HT1080 (cell line): ENCODE measurements at regions not wholly inside any gene's neighbourhood (a gene's known extent, or its start where the extent isn't known, plus 50 kb on each side); places are given as distances from the start of the nearest gene placed in this dataset.
"Not testable (repeated sequence)": the region's sequence is repeated elsewhere in the genome, so short reads cannot be mapped to it uniquely, and the experiment has no call there.

Source experiments
- DNase-seq: peaks from one replicate; pipeline ENCODE4 v3.0.0-alpha.2; 2015; ENCODE audit warnings: low read depth

DNA sequence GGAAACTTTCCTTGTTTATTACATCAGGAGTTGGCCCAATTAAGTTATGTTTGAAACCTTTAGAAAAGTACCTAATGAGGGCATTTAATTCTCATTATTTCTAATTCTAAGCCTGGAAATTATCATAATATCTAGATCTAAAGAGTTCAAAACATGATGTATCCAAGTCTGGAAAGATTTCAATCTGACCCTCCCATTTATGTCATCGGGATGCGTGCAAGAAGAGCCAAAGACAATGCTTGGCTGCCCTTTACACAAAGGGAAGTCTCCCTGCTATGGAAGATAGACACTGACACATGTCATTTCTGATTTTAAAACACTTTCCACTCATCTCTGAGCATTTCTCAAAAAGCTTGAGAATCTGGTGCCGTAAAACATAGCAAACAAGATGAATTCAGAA is 222.4 kb downstream of the ANTXR2 start:
- no peak for DNase-seq

DNA sequence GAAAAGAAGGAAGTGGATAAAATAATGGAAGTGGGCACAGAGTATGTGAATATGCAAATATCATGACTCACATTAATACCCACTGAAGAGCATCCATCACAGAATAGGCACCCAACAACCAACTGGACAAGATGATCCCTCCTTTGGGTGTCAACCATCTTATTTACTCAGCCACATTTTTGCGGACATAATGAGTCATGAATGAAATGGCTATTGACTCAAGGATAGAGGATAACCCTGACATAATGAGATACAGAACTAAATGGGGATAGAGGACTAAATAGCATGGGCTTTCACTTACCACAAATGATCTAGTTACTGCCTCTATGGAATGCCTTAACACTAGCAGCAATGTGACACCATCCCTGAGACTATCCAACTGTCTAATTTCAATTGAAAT is 224.7 kb downstream of the ANTXR2 start:
- DNase-seq: peak; percentile 36

DNA sequence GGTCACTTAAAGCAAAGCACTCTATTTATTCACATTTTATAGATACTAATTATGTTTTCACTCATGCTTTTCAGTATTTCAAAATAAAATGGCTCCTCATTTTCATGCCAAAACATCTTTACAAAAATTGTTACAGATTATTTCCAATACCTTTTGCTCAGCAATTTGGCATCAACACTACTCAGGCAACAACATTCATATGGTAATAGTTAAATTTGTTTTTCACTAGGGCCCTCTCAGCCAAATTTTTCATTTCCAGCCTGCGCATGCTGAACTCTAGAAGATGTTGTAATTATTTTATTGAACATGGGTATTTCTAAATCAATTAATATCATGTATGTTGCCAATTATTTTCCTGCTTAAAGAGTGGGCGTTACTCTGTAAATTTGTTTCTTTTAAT is 225.6 kb downstream of the ANTXR2 start:
- no peak for DNase-seq

DNA sequence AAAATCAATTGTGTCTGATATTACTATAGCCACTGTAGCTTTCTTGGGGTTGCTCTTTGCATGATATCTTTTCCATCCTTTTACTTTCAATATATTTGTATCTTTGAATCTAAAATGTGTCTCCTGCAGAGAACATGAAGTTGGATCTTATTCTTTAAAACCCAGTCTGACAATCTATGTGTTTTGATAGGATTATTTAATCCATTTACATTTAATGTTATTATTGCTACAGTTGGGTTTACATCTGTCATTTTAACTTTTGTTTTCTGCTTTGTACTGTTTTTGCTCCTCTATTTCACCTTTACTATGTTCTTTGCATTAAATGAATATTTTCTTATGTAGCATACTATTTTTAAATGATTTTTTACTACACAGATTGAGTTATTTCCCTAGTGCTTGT is 230.9 kb downstream of the ANTXR2 start:
- no peak for DNase-seq

DNA sequence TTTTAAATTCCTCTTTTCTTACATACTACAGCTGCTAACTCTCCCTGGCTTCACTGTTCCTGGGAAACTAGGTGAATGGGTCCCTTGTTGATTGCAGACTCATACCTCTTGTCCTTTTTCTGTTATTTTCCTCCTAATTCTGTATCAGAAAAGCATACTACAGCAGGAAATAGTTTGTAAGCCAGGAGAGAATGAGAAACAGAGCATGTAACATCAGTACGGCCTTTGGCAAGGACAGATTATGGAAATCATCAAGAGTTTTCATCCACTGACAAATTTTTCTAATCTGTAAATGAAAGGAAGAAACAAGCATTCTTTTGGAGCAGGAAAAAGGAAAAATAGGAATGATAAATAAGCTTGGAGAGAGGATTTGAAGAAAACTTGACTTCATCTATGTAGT is 239.2 kb downstream of the ANTXR2 start:
- no peak for DNase-seq

DNA sequence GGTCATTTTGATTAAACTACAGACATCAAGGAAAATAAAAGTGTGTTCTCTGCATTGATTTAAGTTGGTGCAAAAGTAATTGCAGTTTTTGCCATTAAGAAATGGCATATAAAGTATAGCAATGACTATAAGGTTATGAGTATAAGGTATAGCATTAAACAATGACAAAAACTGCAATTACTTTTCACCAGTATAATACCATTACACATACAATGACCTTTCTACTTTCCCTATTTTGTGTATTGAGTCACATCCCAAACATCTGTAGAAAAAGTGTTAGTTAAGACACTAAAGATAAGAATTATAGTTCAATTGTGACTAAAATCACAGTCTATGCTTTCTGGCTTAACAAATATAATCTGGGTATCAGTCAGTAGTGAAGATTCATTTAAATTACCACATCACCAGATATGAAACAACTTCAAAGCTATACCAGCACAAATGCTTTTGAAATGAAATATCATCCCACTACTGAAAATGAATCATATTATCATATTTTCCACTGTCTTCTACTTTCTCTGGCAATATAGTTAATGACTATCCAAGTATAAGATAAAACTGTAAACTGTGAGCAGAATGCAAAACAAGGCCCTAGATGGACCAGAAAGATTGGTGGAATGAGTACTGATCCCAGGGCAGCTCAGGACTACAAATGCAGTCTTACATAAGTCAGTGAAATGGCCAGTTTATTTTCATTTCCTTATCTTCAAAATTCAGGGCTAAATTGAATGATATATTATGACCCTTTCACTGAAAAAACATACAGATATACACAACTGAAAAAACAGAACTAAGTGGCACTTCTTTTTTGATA is 241.1 kb downstream of the ANTXR2 start:
- DNase-seq: no peak

DNA sequence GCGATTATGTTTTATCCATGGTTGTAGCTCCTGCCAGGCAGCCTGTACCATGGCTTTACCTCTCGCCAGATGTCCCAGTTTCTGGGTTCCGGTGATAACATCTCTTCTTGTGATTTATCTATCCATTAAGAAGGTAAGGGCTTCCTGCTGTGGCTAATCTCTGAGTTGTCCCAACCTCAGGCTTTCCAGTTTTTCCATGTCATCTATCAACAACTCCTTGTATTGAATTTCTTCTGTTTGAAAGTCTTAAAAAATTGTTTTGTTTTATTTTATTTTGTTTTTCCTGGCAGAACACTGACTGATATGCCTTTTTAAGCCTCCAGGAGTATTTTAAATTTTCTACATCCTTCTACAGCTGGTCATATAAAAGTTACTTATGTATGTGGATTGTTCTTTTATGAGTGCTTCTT is 241.9 kb downstream of the ANTXR2 start:
- no peak for DNase-seq

DNA sequence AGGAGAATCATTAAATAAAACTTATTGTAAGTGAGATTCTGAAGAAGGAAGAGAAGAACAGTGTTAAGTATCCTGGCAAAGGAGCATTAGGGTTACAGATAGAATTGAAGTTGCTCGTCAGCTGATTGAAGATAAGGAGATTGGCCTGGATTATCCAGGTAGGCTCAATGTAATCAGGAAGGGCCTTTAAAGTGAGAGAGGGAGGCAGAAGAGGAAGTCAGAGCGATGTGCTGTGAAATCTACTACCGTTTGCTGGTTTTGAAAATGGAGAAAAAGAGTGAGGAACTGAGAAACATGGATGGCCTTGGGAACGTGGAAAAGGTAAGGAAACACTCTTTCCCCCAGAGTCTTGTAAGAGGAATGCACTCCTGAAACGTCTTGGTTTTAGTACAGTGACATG is 245.7 kb downstream of the ANTXR2 start:
- no peak for DNase-seq

DNA sequence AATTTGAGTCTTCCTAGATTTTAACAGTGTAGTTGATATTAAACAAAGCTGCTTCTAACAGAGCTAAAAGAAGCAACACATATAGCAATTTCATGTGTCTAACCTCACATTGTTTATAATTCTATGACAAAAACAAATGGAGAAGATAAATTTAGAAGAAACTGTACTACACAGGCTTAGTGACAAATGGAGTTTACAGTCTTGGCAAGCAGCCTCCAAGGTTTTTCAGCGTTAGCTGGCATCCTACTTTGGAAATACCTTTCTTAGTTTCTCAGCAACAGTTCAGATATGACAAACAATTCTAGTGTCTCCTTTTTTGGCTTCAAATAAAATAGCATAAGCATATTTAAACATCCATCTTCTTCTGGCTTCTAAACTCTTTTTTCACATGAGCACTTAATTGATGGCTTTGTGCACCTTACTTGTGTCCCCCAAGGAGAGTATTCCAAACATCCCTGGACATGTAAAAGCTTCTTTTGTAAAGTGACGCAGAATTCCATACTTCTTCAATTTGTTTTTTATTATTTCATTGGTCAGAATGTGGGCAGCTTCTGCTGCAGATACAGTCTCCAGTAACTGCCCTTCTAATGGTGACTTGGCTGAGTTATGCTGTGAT is 249.8 kb downstream of the ANTXR2 start:
- peak; percentile 7 for DNase-seq

DNA sequence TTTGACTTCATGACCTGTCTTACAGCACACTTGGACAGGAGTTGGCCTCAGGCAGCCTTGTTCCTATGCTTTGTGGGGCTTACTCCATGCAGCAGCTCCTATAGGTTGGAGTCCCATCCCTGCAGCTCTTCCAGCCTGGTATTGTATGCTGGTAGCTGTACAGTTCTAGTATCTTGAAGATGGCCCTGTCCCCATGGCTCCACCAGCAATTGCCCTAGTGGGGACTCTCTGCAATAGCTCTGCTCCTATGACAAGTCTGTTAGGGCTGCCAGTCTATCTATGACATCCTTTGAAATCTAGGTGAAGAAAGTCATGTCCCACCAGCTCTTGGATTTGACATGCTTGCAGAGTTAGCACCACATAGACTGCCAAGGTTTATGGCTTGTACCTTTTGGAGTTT is 252.6 kb downstream of the ANTXR2 start:
- DNase-seq: no peak

DNA sequence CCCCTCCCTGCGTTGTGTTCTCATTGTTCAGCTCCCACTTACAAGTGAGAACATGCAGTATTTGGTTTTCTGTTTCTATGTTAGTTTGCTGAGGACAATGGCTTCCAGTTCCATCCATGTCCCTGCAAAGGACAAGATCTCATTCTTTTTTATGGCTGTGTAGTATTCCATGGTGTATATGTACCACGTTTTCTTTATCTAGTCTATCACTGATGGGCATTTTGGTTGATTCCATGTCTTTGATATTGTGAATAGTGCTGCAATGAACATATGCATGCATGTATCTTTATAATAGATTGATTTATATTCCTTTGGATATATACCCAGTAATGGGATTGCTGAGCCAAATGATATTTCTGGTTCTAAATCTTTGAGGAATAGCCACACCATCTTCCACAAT is 265.1 kb downstream of the ANTXR2 start:
- not testable (repeated sequence) for DNase-seq

DNA sequence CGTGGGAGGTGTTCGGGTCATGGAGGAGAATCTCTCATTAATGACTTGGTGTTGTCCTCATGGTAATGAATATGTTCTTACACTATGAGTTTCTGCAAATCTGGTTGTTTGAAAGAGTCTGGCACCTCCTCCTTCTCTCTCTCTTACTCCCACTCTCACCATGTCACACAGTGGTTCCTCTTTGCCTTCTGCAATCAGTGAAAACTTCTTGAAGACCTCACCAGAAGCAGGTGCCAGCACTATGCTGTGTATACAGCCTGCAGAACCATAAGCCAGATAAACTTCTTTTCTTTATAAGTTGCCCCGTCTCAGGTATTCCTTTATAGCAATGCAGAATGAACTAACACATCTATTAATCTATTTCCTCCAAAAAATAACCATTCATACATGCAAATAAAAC is 275.0 kb downstream of the ANTXR2 start:
- no peak for DNase-seq

DNA sequence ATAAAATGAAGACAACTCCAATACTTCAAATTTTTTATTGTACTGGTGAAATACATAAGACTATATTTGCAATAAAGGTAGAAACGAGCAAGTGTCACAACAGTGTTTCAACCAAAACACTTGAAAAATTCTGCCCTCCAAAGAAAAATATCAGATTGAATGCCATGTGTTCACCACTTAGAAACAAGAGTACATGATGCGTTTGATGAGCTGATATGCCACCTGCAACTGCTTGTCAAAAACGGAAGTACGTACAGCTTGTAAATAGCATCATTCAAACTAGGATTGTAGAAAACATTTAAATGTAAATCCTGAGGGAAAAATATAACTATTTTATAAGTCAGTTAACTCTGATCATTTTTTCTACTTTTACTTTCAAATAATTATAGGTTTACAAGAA is 276.1 kb downstream of the ANTXR2 start:
- DNase-seq: no peak

DNA sequence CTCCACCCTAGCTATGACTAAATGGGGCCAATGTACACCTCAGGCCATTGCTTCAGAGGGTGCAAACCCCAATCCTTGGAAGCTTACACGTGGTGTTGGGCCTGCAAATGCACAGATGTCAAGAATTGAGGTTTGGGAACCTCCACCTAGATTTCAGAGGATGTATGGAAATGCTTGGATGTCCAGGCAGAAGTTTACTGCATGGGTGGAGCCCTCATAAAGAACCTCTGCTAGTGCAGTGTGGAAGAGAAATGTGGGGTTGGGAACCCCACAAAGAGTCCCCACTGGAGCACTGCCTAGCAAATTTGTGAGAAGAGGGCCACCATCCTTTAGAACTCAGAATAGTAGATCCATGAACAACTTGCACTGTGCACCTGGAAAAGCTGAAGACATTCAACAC is 284.1 kb downstream of the ANTXR2 start:
- no peak for DNase-seq

DNA sequence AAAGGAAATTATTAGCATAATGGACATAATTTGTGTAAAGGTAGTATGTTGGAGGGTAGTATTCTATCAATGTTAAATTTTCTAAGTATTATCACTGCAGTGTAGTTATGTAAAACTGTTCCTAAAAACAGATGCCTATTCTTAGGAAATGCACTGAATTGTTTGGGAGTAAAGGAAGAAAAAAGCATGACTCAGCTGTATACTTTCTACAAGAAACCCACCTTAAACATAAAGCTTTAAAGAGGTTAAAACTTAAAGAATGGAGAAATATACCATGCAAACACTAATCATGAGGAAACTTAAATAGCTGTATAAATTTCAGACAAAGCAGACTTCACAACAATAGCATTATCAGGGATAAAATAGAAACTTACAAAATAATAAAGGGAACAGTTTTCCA is 292.9 kb downstream of the ANTXR2 start:
- no peak for DNase-seq

DNA sequence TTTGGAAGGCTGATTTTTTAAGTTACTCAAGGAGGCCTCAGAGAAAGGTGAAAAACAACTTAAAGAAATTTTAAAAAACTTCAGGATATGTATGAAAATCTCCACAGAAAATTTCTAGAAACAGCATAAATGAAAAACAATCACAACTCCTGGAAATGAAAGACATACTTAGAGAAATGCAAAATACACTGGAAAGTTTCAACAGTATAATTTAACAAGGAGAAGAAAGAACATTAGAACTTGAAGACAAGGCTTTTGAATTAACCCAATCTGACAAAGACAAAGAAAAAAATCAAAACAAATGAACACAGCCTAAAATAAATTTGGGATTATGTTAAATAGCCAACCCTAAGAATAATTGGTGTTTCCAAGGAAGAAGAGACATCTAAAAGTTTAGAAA is 300.5 kb downstream of the ANTXR2 start:
- no peak for DNase-seq

DNA sequence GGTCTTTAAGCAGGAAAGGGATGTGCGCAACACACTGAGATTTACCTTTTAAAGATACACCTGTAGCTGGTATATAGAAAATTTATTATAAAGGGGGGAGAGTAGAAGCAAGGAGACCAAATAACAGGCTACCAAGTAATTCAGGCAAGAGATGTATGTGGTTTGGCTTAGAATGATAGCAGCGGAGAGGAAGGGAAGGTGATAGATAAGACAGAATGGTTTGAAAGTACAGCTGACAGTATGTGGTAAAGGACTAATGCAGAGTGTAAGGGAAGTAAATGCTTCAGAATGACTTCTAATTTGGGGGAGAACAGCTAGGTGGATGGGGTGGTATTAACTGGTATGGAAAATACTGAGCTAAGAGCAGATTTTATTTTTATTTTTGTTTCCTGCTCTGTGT is 308.9 kb downstream of the ANTXR2 start:
- DNase-seq: no peak

DNA sequence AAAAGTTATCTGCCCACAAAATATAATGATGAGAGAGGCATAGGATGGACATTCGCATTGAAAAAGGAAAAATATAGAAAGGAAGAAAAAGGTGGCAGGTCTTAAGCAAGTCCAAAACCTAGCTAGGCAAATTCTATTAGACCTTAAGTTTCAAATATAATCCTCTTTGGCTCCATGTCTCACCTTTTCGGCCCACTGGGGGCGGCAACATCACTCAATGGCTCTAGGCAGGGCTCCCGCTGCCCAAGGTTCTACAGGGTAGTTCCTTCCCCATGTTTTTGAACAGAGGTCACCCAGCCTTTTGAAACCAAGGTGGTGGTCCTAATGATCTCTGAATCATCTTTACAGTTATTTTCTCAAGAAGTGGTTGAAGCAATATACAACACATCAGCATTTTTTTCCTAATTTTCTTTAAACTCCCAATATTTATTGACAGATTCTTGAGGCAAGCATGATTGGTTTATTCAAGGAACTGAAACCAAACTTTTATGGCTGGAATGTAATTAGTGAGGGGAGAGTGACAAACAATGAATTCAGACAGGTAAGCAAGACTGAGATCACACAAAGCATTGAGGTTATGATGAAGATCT is 309.4 kb downstream of the ANTXR2 start:
- no peak for DNase-seq

DNA sequence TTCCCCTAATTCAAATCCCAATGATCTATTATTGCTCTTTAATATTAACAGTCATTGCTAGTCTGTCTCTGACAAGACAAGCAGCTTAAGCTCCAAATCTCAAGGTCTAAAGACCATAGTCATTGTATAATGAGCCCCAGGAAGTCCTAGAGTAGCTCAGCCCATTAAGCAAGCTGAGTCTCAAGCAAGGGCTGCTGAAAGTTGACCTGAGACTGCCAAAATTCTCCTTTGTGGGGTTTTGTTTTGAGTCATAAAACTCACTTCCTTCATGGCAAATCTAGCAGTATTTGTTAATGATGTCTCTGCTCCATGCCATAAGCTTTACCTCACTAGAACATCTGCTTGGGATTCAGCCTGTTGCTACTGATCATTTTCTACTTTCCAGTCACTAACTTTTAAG is 313.2 kb downstream of the ANTXR2 start:
- peak; percentile 16 for DNase-seq

DNA sequence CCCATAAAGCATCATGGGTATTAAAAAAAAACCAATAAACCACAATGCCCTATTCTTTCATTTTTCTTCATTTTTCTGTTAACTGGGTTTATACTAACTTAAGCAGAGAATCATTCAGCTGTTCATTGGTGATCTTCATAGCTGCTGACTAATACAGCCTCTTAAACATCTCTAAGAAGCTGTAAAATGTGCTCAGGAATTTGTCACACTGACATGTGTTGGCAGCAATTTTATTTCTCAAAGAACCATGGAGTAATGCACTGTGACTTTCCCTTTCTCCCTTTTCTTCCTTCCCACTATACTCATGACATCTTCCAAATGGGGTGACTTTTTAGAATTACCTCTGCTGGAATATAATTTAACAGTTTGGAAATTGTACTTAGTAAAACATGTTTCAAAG is 315.4 kb downstream of the ANTXR2 start:
- DNase-seq: no peak

DNA sequence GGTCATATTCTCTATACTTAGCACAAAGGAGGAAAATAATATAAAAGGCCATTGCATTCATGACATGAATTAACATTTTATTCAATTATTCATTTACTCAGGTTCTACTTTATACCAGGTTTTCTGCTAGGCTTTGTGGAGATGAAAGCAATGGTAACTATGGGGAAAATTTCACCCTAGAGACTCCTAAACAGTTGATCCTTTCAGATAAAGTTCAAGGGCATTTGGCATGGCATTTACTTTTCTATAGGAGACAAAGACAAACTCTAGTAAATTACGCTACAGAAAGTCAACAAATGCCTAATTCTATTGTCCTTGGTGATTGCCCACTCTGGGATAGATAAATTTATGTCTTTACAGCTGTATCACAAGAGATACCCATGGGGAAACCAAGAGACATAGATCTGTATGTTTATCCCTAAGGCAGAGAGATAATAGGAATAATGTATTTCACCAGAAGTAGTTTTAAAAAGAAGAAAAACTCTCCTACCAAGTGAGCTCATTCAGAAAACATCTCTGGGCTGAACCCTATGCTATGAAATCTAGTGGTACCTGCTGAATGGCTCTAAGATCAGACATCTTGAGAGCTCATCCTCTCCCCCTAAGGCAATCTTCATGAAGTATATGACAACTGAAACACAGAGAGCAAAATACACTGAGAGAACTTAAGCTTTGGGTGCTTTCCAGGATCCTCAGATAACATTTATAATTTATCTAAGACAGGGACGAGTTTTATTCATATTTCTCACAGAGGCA is 316.7 kb downstream of the ANTXR2 start:
- DNase-seq: no peak

DNA sequence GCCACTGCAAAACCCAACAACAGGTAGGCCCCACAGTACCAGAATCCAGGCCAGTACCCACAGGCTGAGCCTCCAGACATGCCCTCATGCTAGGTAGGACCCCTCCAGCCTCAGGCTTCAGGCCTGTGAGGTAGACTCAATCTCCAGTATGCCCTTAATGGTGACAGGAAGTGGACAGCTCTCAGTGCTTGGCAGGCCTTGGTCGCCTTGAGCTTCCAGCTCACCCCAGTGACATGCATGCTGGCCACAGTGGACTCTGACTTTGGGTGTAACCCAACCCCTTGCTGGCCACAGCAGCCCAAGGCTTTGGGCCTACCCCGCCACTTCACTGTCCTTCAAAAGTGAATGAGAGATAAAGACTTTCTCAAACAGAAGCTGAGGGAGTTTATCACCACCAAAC is 324.2 kb downstream of the ANTXR2 start:
- DNase-seq: no peak
